ENCODE measurements at regions not wholly inside any gene's neighbourhood (a gene's known extent, or its start where the extent isn't known, plus 50 kb on each side); places are given as distances from the start of the nearest gene placed in this dataset.

GRCh38 chr6:71579902-71580301 is 291.3 kb downstream of the OGFRL1 start:
- H3K27ac Mint-ChIP-seq, result no peak overlapping the region

GRCh38 chr6:71582820-71583219 is 294.2 kb downstream of the OGFRL1 start:
- Histone ChIP-seq H2AFZ (replicated peaks) (no peak overlapping the region), H3K79me2 (ENCODE audit: low read depth) (no peaks in the 10 kb centered on the region), H3K4me2 (no peak overlapping the region), H3K9ac (no peak overlapping the region), H3K27ac (no peak overlapping the region), H4K20me1 (ENCODE audit: low read depth) (no peaks in the 10 kb centered on the region), H3K36me3 (no peaks in the 10 kb centered on the region), H3F3A (ENCODE audit: low read depth) (no peaks in the 10 kb centered on the region), H3K4me3 (no peak overlapping the region), H3K9me3 (ENCODE audit: low read depth) (no peaks in the 10 kb centered on the region), H3K27me3 (no peaks in the 10 kb centered on the region), H3K4me1 (no peaks in the 10 kb centered on the region)
- no peaks in the 10 kb centered on the region for H3K27me3 Mint-ChIP-seq (ENCODE audit: insufficient read depth, low read depth)
- no peak overlapping the region for H3K27ac Mint-ChIP-seq
- no peak for DNase-seq (ENCODE audit: low spot score)
- no peaks in the 10 kb centered on the region for H3K4me1 Mint-ChIP-seq
- H3K9me3 Mint-ChIP-seq, result peaks cover 3% of the 10 kb centered on the region
- TF ChIP-seq CTCF (IDR thresholded peaks at IDR 0.05), result no peak
- TF ChIP-seq EZH2 (IDR thresholded peaks at IDR 0.05), result no peak
- TF ChIP-seq EZH2phosphoT487 (IDR thresholded peaks at IDR 0.05), result no peak
- no peak overlapping the region for H3K4me3 Mint-ChIP-seq
- no peaks in the 10 kb centered on the region for H3K36me3 Mint-ChIP-seq

More at GRCh38 chr6:71579902-71580301, 291.3 kb downstream of the OGFRL1 start:
- H3F3A ChIP-seq (ENCODE audit: low read depth), result no peaks in the 10 kb centered on the region
- H3K27me3 ChIP-seq, result no peaks in the 10 kb centered on the region
- H3K9me3 ChIP-seq (ENCODE audit: low read depth), result no peaks in the 10 kb centered on the region
- no peaks in the 10 kb centered on the region for H3K79me2 ChIP-seq (ENCODE audit: low read depth)
- no peaks in the 10 kb centered on the region for H3K9me3 Mint-ChIP-seq
- no peaks in the 10 kb centered on the region for H3K27me3 Mint-ChIP-seq (ENCODE audit: insufficient read depth, low read depth)
- no peak overlapping the region for H2AFZ ChIP-seq (replicated peaks)
- TF ChIP-seq EZH2 (IDR thresholded peaks at IDR 0.05) (no peak), EZH2phosphoT487 (IDR thresholded peaks at IDR 0.05) (no peak), CTCF (IDR thresholded peaks at IDR 0.05) (no peak)
- no peaks in the 10 kb centered on the region for H4K20me1 ChIP-seq (ENCODE audit: low read depth)
- H3K4me2 ChIP-seq, result no peak overlapping the region
- no peak overlapping the region for H3K4me3 ChIP-seq
- H3K27ac ChIP-seq, result no peak overlapping the region
- no peaks in the 10 kb centered on the region for H3K4me1 ChIP-seq
- H3K36me3 Mint-ChIP-seq, result no peaks in the 10 kb centered on the region
- H3K4me3 Mint-ChIP-seq, result no peak overlapping the region
- no peak overlapping the region for H3K9ac ChIP-seq
- no peaks in the 10 kb centered on the region for H3K4me1 Mint-ChIP-seq
- DNase-seq (ENCODE audit: low spot score), result no peak
- no peaks in the 10 kb centered on the region for H3K36me3 ChIP-seq

- no peak overlapping the region for H3K4me3 ChIP-seq
- H3K36me3 ChIP-seq, result no peaks in the 10 kb centered on the region
- Mint-ChIP-seq H3K36me3 (no peaks in the 10 kb centered on the region), H3K9me3 (peaks cover 6% of the 10 kb centered on the region), H3K27ac (no peak overlapping the region), H3K4me3 (no peak overlapping the region), H3K4me1 (no peaks in the 10 kb centered on the region), H3K27me3 (ENCODE audit: insufficient read depth, low read depth) (no peaks in the 10 kb centered on the region)
- no peak for DNase-seq (ENCODE audit: low spot score)
- no peaks in the 10 kb centered on the region for H3K79me2 ChIP-seq (ENCODE audit: low read depth)
- no peaks in the 10 kb centered on the region for H3K4me1 ChIP-seq
- H3K27me3 ChIP-seq, result no peaks in the 10 kb centered on the region
- H3F3A ChIP-seq (ENCODE audit: low read depth), result no peaks in the 10 kb centered on the region
- no peak overlapping the region for H3K9ac ChIP-seq
- H4K20me1 ChIP-seq (ENCODE audit: low read depth), result no peaks in the 10 kb centered on the region
- no peak for TF ChIP-seq CTCF (IDR thresholded peaks at IDR 0.05)
- no peak for TF ChIP-seq EZH2 (IDR thresholded peaks at IDR 0.05)
- TF ChIP-seq EZH2phosphoT487 (IDR thresholded peaks at IDR 0.05), result no peak
- no peaks in the 10 kb centered on the region for H3K9me3 ChIP-seq (ENCODE audit: low read depth)
- H3K4me2 ChIP-seq, result no peak overlapping the region
- H3K27ac ChIP-seq, result no peak overlapping the region
- H2AFZ ChIP-seq (replicated peaks), result no peak overlapping the region
Measured at GRCh38 chr6:71584712-71585436, 296.3 kb downstream of the OGFRL1 start.

Measured in neural progenitor cell (in vitro differentiated cells).